GM18508 (cell line): ENCODE measurements at regions not wholly inside any gene's neighbourhood (a gene's known extent, or its start where the extent isn't known, plus 50 kb on each side); places are given as distances from the start of the nearest gene placed in this dataset.
"Not testable (repeated sequence)": the region's sequence is repeated elsewhere in the genome, so short reads cannot be mapped to it uniquely, and the experiment has no call there.

Experiments used
- ATAC-seq: cut with Tn5 transposase; IDR thresholded peaks from one replicate; pipeline ENCODE4 v1.9.1; 2021; ENCODE audit warnings: moderate number of reproducible peaks; ENCODE audit not compliant: insufficient read depth, unreplicated experiment

- ATAC-seq: no peak
These were observed 1109.2 kb upstream of the ALCAM start for GRCh38 chr3:104257486-104257885.

- ATAC-seq: no peak
These were observed 1103.2 kb upstream of the ALCAM start for GRCh38 chr3:104263477-104263876.

- not testable (repeated sequence) for ATAC-seq
These were observed 1100.5 kb upstream of the ALCAM start for GRCh38 chr3:104266219-104266618.

GRCh38 chr3:104269771-104270170 lies 1096.9 kb upstream of the ALCAM start:
- ATAC-seq: no peak

GRCh38 chr3:104273046-104273649 lies 1093.6 kb upstream of the ALCAM start:
- peak; percentile 67 for ATAC-seq

- ATAC-seq: no peak
These were observed 1091.5 kb upstream of the ALCAM start for GRCh38 chr3:104275199-104275598.

- ATAC-seq: no peak
These were observed 1087.1 kb upstream of the ALCAM start for GRCh38 chr3:104279617-104280016.

- ATAC-seq: no peak
These were observed 1085.0 kb upstream of the ALCAM start for GRCh38 chr3:104281713-104282112.

- no peak for ATAC-seq
These were observed 1080.1 kb upstream of the ALCAM start for GRCh38 chr3:104286645-104287044.

GRCh38 chr3:104291437-104291851 lies 1075.3 kb upstream of the ALCAM start:
- peak; percentile 77 for ATAC-seq

GRCh38 chr3:104291878-104292277 lies 1074.8 kb upstream of the ALCAM start:
- peak; percentile 15 for ATAC-seq

- no peak for ATAC-seq
These were observed 1069.1 kb upstream of the ALCAM start for GRCh38 chr3:104297617-104298016.

- ATAC-seq: no peak
These were observed 1068.0 kb upstream of the ALCAM start for GRCh38 chr3:104298662-104299061.

- ATAC-seq: no peak
These were observed 1050.6 kb upstream of the ALCAM start for GRCh38 chr3:104316118-104316517.

GRCh38 chr3:104323226-104323625 lies 1043.5 kb upstream of the ALCAM start:
- no peak for ATAC-seq

- ATAC-seq: no peak
These were observed 1019.4 kb upstream of the ALCAM start for GRCh38 chr3:104347291-104347690.

- ATAC-seq: no peak
These were observed 1016.9 kb upstream of the ALCAM start for GRCh38 chr3:104349836-104350235.

- ATAC-seq: no peak
These were observed 1012.8 kb upstream of the ALCAM start for GRCh38 chr3:104353951-104354350.

- ATAC-seq: no peak
These were observed 1007.2 kb upstream of the ALCAM start for GRCh38 chr3:104359546-104359945.

- no peak for ATAC-seq
These were observed 1006.7 kb upstream of the ALCAM start for GRCh38 chr3:104360038-104360437.

- ATAC-seq: not testable (repeated sequence)
These were observed 1005.0 kb upstream of the ALCAM start for GRCh38 chr3:104361748-104362147.

- ATAC-seq: no peak
These were observed 1004.4 kb upstream of the ALCAM start for GRCh38 chr3:104362319-104362718.

GRCh38 chr3:104367000-104367399 lies 999.7 kb upstream of the ALCAM start:
- no peak for ATAC-seq
